ENCODE measurements at regions not wholly inside any gene's neighbourhood (a gene's known extent, or its start where the extent isn't known, plus 50 kb on each side); places are given as distances from the start of the nearest gene placed in this dataset.

- TF ChIP-seq CTCF (IDR thresholded peaks at IDR 0.05) (no peak), POLR2A (IDR thresholded peaks at IDR 0.05) (no peak)
- intact Hi-C loops (cut with DNase I; ENCODE audit: low total_unique reads) = no loop called here
- DNase-seq (ENCODE audit: low spot score in 2 of 2) = no peak
- WGBS, 2 donors = 84 to 87% methylated on average over 7 of the region's 7 CpGs
- no peak overlapping the region for H3K4me3 ChIP-seq (ENCODE audit: low read depth, poor library complexity, severe bottlenecking)
These were observed 1011.5 kb upstream of the ACO1 start for GRCh38 chr9:31372799-31373587.

- DNase-seq (ENCODE audit: low spot score in 2 of 2) = no peak
- TF ChIP-seq CTCF (IDR thresholded peaks at IDR 0.05) (no peak), POLR2A (IDR thresholded peaks at IDR 0.05) (no peak)
- WGBS, 2 donors = 79 to 86% methylated on average over 4 of the region's 4 CpGs
- intact Hi-C loops (cut with DNase I; ENCODE audit: low total_unique reads) = no loop called here
- no peak overlapping the region for H3K4me3 ChIP-seq (ENCODE audit: low read depth, poor library complexity, severe bottlenecking)
These were observed 1007.1 kb upstream of the ACO1 start for GRCh38 chr9:31377358-31377757.

GRCh38 chr9:31388660-31389059 lies 995.8 kb upstream of the ACO1 start:
- no peak for TF ChIP-seq POLR2A (IDR thresholded peaks at IDR 0.05)
- TF ChIP-seq CTCF (IDR thresholded peaks at IDR 0.05) = no peak
- intact Hi-C loops (cut with DNase I; ENCODE audit: low total_unique reads) = no loop called here
- H3K4me3 ChIP-seq (ENCODE audit: low read depth, poor library complexity, severe bottlenecking) = no peak overlapping the region
- DNase-seq (ENCODE audit: low spot score in 2 of 2) = no peak
- 53 to 56% methylated on average over 1 of the region's 1 CpG for WGBS, 2 donors

- intact Hi-C loops (cut with DNase I; ENCODE audit: low total_unique reads) = no loop called here
- 68 to 71% methylated on average over 3 of the region's 3 CpGs for WGBS, 2 donors
- TF ChIP-seq POLR2A (IDR thresholded peaks at IDR 0.05) = no peak
- TF ChIP-seq CTCF (IDR thresholded peaks at IDR 0.05) = no peak
- H3K4me3 ChIP-seq (ENCODE audit: low read depth, poor library complexity, severe bottlenecking) = no peak overlapping the region
- no peak for DNase-seq (ENCODE audit: low spot score in 2 of 2)
These were observed 995.4 kb upstream of the ACO1 start for GRCh38 chr9:31389075-31389474.

- H3K4me3 ChIP-seq (ENCODE audit: low read depth, poor library complexity, severe bottlenecking) = no peak overlapping the region
- no peak for TF ChIP-seq POLR2A (IDR thresholded peaks at IDR 0.05)
- TF ChIP-seq CTCF (IDR thresholded peaks at IDR 0.05) = no peak
- DNase-seq (ENCODE audit: low spot score in 2 of 2) = no peak
- 41 to 43% methylated on average over 5 of the region's 5 CpGs for WGBS, 2 donors
- intact Hi-C loops (cut with DNase I; ENCODE audit: low total_unique reads) = no loop called here
These were observed 993.9 kb upstream of the ACO1 start for GRCh38 chr9:31390403-31391025.

Data from lower leg skin (tissue), 4 donors.